ENCODE measurements at regions not wholly inside any gene's neighbourhood (a gene's known extent, or its start where the extent isn't known, plus 50 kb on each side); places are given as distances from the start of the nearest gene placed in this dataset.
"Not testable (repeated sequence)": the region's sequence is repeated elsewhere in the genome, so short reads cannot be mapped to it uniquely, and the experiment has no call there.

DNA sequence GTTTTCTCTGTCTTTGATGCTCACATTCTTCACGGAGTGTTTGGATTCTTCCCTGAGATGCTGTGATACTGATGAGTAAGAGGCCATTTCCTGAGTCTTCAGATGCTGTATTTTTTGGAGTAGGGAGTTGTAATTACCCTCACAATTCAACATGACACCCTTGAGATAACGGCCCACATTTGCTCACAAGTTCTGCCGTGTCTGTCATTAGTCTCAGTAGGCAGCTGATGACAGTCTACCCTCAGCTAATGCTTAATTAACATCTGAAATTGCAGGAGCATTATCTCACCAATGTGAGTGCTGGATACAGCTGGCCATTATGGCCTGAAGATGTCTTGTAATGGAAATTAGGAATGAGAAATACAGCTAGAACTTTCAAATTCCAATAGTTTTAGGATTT, 307.1 kb upstream of the ADCY2 start:
- Mint-ChIP-seq H3K4me3 (no peak overlapping the region), H3K9me3 (ENCODE audit: insufficient read depth) (no peaks in the 10 kb centered on the region), H3K36me3 (ENCODE audit: low read depth) (no peaks in the 10 kb centered on the region), H3K4me1 (ENCODE audit: low read depth) (no peaks in the 10 kb centered on the region), H3K27me3 (ENCODE audit: low read depth) (no peaks in the 10 kb centered on the region), H3K27ac (no peak overlapping the region)
- ChIA-PET CTCF (no interaction called here), POLR2A (no interaction called here)
- ATAC-seq (no peak), DNase-seq (no peak)

DNA sequence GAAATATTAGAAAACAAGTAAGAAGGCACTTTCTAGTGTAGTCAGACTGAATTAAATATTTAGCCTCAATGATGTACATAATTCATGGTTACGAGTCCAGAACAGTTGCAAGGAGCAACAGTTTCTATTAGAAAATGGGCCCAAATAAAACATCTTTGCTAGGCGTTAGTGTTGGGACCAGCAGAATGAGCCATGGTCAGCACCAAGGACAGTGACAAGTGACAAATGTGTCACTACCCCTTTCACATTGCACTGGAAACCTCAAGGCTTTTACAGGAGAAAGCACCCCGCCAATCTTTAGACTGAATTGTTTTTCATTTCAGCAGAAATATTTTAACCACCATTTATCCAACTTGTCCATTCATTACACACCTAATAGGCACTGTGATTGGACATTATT, 301.3 kb upstream of the ADCY2 start:
- Mint-ChIP-seq H3K4me1 (ENCODE audit: low read depth) (no peaks in the 10 kb centered on the region), H3K27ac (no peak overlapping the region), H3K27me3 (ENCODE audit: low read depth) (no peaks in the 10 kb centered on the region), H3K36me3 (ENCODE audit: low read depth) (no peaks in the 10 kb centered on the region), H3K4me3 (no peak overlapping the region), H3K9me3 (ENCODE audit: insufficient read depth) (no peaks in the 10 kb centered on the region)
- CTCF ChIA-PET = no interaction called here
- POLR2A ChIA-PET = no interaction called here
- ATAC-seq (no peak), DNase-seq (peak; percentile 28)

DNA sequence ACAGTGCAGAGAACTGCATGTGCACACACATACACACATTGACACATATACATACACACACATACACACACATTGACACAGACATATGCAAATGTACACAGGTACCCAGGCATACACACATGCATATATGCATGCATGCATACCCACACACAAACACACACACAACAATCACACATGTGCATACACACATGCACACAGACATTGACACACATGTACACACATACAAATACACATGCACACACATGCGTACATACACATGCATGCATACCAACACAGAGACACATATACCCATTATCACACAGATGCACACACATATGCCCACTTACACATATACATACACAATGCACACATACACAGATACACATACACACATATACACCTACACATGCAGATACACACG, 299.6 kb upstream of the ADCY2 start:
- ChIA-PET CTCF (no interaction called here), POLR2A (no interaction called here)
- no peak overlapping the region for H3K27ac Mint-ChIP-seq
- H3K27me3 Mint-ChIP-seq (ENCODE audit: low read depth) = no peaks in the 10 kb centered on the region
- DNase-seq (no peak), ATAC-seq (no peak)
- H3K36me3 Mint-ChIP-seq (ENCODE audit: low read depth) = no peaks in the 10 kb centered on the region
- no peaks in the 10 kb centered on the region for H3K4me1 Mint-ChIP-seq (ENCODE audit: low read depth)
- no peak overlapping the region for H3K4me3 Mint-ChIP-seq
- H3K9me3 Mint-ChIP-seq (ENCODE audit: insufficient read depth) = no peaks in the 10 kb centered on the region

DNA sequence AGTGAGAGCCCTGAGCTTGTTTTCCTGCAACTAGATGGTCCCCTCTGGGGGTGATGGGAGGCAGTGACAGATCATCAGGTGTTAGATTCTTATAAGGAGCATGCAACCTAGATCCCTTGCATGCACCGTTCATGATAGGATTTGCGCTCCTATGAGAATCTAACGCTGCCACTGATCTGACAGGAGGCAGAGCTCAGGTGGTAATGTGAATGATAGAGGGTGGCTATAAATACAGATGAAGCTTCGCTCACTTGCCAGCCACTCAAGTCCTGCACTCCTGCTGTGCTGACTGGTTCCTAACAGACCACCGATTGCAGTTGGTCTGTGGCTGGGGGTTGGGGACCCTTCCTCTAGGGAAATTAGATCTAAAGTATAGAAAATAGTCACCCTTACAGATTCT, 290.6 kb upstream of the ADCY2 start:
- Mint-ChIP-seq H3K27me3 (ENCODE audit: low read depth) (no peaks in the 10 kb centered on the region), H3K9me3 (ENCODE audit: insufficient read depth) (no peaks in the 10 kb centered on the region), H3K4me1 (ENCODE audit: low read depth) (no peaks in the 10 kb centered on the region), H3K4me3 (no peak overlapping the region), H3K27ac (no peak overlapping the region), H3K36me3 (ENCODE audit: low read depth) (no peaks in the 10 kb centered on the region)
- POLR2A ChIA-PET = no interaction called here
- DNase-seq (no peak), ATAC-seq (no peak)
- CTCF ChIA-PET = no interaction called here

DNA sequence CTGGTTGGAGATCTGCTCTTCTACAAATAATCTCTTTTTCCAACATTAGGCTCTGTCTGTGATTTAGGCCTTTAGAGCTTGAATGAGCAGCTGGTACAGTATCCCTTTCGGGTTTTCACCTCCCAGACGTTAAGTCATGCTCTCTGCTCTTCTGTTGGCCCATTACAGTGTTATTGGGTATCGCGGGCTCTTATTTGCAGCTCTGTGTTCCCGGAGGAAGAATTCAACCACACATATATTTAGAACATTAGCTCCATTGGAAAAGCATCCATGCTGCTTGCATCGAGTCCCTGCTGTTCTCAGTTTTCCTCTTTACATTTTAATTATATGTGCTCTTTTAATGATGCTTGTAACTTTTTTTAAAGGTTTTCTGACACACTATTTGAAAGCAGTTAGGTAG, 278.0 kb upstream of the ADCY2 start:
- ATAC-seq (no peak), DNase-seq (no peak)
- Mint-ChIP-seq H3K27me3 (ENCODE audit: low read depth) (no peaks in the 10 kb centered on the region), H3K27ac (no peak overlapping the region), H3K4me1 (ENCODE audit: low read depth) (no peaks in the 10 kb centered on the region), H3K4me3 (no peak overlapping the region), H3K9me3 (ENCODE audit: insufficient read depth) (no peaks in the 10 kb centered on the region), H3K36me3 (ENCODE audit: low read depth) (no peaks in the 10 kb centered on the region)
- POLR2A ChIA-PET = no interaction called here
- CTCF ChIA-PET = no interaction called here

DNA sequence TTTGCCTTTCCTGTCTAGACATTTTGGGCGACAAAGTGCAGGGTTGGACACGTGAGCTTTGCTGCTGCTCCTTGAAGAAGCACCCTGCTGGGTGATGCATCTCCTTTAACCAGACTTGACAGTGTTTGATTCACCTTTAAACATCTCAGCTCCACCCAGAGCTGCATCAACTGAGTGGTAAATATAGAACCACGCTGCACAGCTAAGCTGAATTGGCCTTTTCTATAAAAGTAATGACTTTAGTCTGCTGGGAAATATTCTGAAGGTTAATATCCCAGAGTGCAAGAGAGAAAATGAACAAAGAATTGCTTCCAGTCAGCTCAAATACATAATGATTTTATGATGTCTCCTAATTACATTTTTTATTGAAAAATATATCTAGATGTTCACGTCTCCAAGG, 264.3 kb upstream of the ADCY2 start:
- Mint-ChIP-seq H3K36me3 (ENCODE audit: low read depth) (no peaks in the 10 kb centered on the region), H3K27me3 (ENCODE audit: low read depth) (no peaks in the 10 kb centered on the region), H3K27ac (no peak overlapping the region), H3K9me3 (ENCODE audit: insufficient read depth) (no peaks in the 10 kb centered on the region), H3K4me3 (no peak overlapping the region), H3K4me1 (ENCODE audit: low read depth) (no peaks in the 10 kb centered on the region)
- DNase-seq (no peak), ATAC-seq (no peak)
- POLR2A ChIA-PET = no interaction called here
- CTCF ChIA-PET = no interaction called here

DNA sequence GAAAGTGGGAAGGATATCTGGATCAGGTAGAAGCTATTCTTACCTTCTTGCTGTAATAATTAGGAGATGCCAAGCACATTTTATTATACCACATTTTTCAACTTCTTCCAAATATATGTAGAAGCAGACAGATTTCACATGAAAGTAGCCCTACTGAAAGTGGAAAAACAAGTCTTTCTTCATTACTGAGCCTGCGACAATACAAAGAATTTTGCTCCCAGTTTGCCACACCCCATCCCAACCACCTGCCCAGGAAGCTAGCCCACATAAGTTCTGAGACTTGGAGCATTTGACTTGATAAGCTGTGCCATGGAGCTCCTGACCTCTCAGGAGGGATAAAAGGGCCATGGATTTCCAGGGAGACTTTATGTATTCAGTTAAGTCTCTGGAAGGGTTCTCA, 249.1 kb upstream of the ADCY2 start:
- Mint-ChIP-seq H3K9me3 (ENCODE audit: insufficient read depth) (no peaks in the 10 kb centered on the region), H3K27me3 (ENCODE audit: low read depth) (no peaks in the 10 kb centered on the region), H3K4me1 (ENCODE audit: low read depth) (no peaks in the 10 kb centered on the region), H3K4me3 (no peak overlapping the region), H3K36me3 (ENCODE audit: low read depth) (no peaks in the 10 kb centered on the region), H3K27ac (no peak overlapping the region)
- ATAC-seq (no peak), DNase-seq (no peak)
- ChIA-PET POLR2A (interaction anchor here (0.6 kb wide), 1 partner anchor 413 kb away, joined by 4 read pairs; no protein-coding TSS in a partner anchor), CTCF (no interaction called here)

DNA sequence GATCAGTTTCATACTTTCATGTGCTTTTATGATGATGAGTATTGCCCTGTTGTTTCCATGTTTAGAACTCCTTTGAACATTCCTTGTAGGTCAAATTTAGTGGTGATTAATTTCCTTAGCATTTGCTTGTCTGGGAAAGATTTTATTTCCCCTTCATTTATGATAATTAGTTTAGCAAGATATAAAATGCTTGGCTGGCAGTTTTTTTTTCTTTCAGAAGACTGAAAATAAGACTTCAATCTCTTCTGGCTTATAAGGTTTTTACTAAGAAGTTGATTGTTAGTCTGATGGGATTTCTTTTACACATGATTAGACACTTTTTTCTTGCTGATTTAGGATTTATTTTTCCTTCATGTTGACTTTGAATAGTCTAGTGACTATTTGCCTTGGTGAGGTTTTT, 238.9 kb upstream of the ADCY2 start:
- no peaks in the 10 kb centered on the region for H3K27me3 Mint-ChIP-seq (ENCODE audit: low read depth)

DNA sequence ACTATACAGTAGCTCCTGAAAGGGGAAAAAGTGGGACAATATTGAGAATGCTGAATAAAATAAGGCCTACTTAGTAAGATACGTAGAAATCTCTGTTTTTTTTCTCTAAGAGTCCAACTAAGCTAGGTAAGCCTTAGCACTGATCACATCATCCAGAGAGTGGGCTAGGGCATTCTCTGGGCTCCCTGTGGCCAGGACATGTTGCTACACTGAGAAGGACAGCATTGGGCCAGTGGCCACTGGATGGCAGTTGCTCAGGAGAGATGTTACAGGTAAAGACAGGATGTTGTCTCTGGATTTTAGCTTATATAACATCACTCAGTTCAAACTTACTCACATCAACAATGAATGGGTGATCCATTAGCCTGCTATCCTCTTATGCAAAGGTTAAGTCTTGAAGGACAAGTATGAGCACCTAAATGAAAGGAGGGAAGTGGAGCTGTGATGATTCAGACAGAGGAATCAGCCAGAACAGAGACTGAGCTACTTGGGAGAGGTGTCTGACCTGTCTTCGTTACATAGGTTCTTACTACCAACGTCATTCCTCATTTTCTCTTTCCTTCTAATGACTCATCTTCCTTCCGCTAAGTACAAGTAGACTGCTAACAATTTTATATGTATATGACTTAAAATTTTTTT, 226.6 kb upstream of the ADCY2 start:
- POLR2A ChIA-PET = no interaction called here
- Mint-ChIP-seq H3K36me3 (ENCODE audit: low read depth) (no peaks in the 10 kb centered on the region), H3K4me3 (no peak overlapping the region), H3K27ac (no peak overlapping the region), H3K27me3 (ENCODE audit: low read depth) (no peaks in the 10 kb centered on the region), H3K4me1 (ENCODE audit: low read depth) (no peaks in the 10 kb centered on the region), H3K9me3 (ENCODE audit: insufficient read depth) (peaks cover 5% of the 10 kb centered on the region)
- no peak for ATAC-seq
- CTCF ChIA-PET = no interaction called here
- no peak for DNase-seq

More for the DNA sequence above, 238.9 kb upstream of the ADCY2 start:
- H3K36me3 Mint-ChIP-seq (ENCODE audit: low read depth) = no peaks in the 10 kb centered on the region
- ChIA-PET CTCF (no interaction called here), POLR2A (no interaction called here)
- no peak for ATAC-seq
- no peak for DNase-seq
- no peak overlapping the region for H3K27ac Mint-ChIP-seq
- peaks cover 23% of the 10 kb centered on the region for H3K9me3 Mint-ChIP-seq (ENCODE audit: insufficient read depth)
- H3K4me1 Mint-ChIP-seq (ENCODE audit: low read depth) = no peaks in the 10 kb centered on the region
- H3K4me3 Mint-ChIP-seq = no peak overlapping the region

DNA sequence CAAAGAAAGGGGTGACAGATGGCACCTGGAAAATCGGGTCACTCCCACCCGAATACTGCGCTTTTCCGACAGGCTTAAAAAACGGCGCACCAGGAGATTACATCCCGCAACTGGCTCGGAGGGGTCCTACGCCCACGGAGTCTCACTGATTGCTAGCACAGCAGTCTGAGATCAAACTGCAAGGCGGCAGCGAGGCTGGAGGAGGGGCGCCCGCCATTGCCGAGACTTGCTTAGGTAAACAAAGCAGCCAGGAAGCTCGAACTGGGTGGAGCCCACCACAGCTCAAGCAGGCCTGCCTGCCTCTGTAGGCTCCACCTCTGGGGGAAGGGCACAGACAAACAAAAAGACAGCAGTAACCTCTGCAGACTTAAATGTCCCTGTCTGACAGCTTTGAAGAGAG, 225.2 kb upstream of the ADCY2 start:
- H3K9me3 Mint-ChIP-seq (ENCODE audit: insufficient read depth); POLR2A ChIA-PET; H3K36me3 Mint-ChIP-seq (ENCODE audit: low read depth); H3K4me3 Mint-ChIP-seq; DNase-seq; H3K4me1 Mint-ChIP-seq (ENCODE audit: low read depth); CTCF ChIA-PET; H3K27ac Mint-ChIP-seq; H3K27me3 Mint-ChIP-seq (ENCODE audit: low read depth); ATAC-seq: not testable (repeated sequence)

DNA sequence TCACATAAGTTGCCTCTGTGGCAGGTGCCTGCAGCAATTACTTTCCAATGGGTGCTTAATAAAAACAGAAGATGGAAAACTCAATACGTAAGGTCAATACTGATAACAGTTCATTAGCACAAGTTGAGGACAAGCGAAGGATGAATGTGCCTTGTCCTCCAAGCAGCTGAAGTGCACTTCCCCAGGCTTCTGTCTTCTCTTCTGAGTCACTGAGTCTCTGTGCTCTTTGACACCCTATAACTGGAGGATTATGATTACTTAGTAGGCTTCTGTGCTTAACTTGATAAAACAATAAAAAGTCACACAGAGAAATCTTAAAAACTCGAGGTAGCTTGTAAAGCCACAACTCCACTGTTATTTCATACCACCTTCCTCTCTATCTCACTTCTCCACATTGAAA, 216.6 kb upstream of the ADCY2 start:
- Mint-ChIP-seq H3K36me3 (ENCODE audit: low read depth) (no peaks in the 10 kb centered on the region), H3K4me3 (no peak overlapping the region)
- POLR2A ChIA-PET = no interaction called here

DNA sequence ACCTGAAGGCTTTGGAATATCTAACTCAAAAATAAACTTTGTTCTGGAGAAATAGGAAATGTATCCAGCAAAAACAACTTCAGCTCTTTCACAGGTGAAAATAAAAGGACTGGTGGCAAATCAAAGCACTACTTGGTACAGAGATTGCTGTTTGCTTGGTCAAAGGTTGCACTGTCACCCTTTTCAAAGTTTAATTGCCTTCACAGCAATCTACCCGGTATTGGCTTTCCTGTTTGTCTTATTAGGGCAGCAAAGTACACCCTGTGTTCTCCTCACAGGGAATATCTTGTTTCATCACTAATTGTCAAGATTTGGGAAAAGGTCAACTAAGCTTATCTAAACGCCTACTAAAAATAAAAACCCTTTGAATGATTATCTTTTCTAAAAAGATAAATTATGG, 214.1 kb upstream of the ADCY2 start:
- ChIA-PET CTCF (no interaction called here), POLR2A (no interaction called here)
- no peak for DNase-seq
- no peak overlapping the region for H3K4me3 Mint-ChIP-seq
- H3K9me3 Mint-ChIP-seq (ENCODE audit: insufficient read depth) = no peaks in the 10 kb centered on the region
- H3K36me3 Mint-ChIP-seq (ENCODE audit: low read depth) = no peaks in the 10 kb centered on the region
- no peaks in the 10 kb centered on the region for H3K4me1 Mint-ChIP-seq (ENCODE audit: low read depth)
- no peak overlapping the region for H3K27ac Mint-ChIP-seq
- no peak for ATAC-seq
- no peaks in the 10 kb centered on the region for H3K27me3 Mint-ChIP-seq (ENCODE audit: low read depth)

More for the DNA sequence above, 216.6 kb upstream of the ADCY2 start:
- no peaks in the 10 kb centered on the region for H3K9me3 Mint-ChIP-seq (ENCODE audit: insufficient read depth)
- no peak for ATAC-seq
- no peaks in the 10 kb centered on the region for H3K4me1 Mint-ChIP-seq (ENCODE audit: low read depth)
- CTCF ChIA-PET = no interaction called here
- no peak for DNase-seq
- no peak overlapping the region for H3K27ac Mint-ChIP-seq
- H3K27me3 Mint-ChIP-seq (ENCODE audit: low read depth) = no peaks in the 10 kb centered on the region

DNA sequence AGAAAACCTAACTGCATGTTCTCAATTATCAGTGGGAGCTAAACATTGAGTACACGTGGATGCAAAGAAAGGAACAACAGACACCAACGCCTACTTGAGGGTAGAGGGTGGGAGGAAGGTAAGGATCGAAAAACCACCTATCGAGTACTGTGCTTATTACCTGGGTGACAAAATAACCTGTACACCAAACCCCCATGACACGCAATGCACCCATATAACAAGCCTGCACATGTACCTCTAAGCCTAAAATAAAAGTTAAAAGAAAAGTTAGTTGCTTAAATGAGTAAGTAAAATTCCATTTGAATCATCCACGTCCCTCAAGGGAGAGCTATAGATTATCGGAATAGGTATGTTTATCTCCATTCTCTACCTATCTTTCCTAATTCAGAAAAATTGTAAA, 210.2 kb upstream of the ADCY2 start:
- POLR2A ChIA-PET = no interaction called here

More for the DNA sequence above, 210.2 kb upstream of the ADCY2 start:
- Mint-ChIP-seq H3K9me3 (ENCODE audit: insufficient read depth) (no peaks in the 10 kb centered on the region), H3K27me3 (ENCODE audit: low read depth) (no peaks in the 10 kb centered on the region), H3K27ac (no peak overlapping the region), H3K36me3 (ENCODE audit: low read depth) (no peaks in the 10 kb centered on the region), H3K4me1 (ENCODE audit: low read depth) (no peaks in the 10 kb centered on the region), H3K4me3 (no peak overlapping the region)
- CTCF ChIA-PET = no interaction called here
- DNase-seq = no peak
- ATAC-seq = no peak
